VCaP (cell line): ENCODE measurements at regions not wholly inside any gene's neighbourhood (a gene's known extent, or its start where the extent isn't known, plus 50 kb on each side); places are given as distances from the start of the nearest gene placed in this dataset.

Experiments used
- H3K27ac ChIP-seq: fragments of 450-650 bp; 2 replicates; pipeline ENCODE4 v1.5.1; 2017
- CTCF ChIP-seq: fragments of 450-650 bp; conservative IDR thresholded peaks from 2 replicates; pipeline ENCODE4 v1.5.1; 2017; ENCODE audit warnings: mild to moderate bottlenecking, moderate library complexity

- TF ChIP-seq CTCF: no peak
- no peak overlapping the region for H3K27ac ChIP-seq
These were observed 263.7 kb downstream of the OMA1 start for GRCh38 chr1:58282623-58283387.

- no peak overlapping the region for H3K27ac ChIP-seq
- no peak for TF ChIP-seq CTCF
These were observed 280.3 kb downstream of the OMA1 start for GRCh38 chr1:58266242-58266641.

- no peak for TF ChIP-seq CTCF
These were observed 282.1 kb downstream of the OMA1 start for GRCh38 chr1:58264462-58264861.

GRCh38 chr1:58262702-58263101 lies 283.8 kb downstream of the OMA1 start:
- H3K27ac ChIP-seq: no peak overlapping the region
- TF ChIP-seq CTCF: no peak

More at GRCh38 chr1:58264462-58264861, 282.1 kb downstream of the OMA1 start:
- H3K27ac ChIP-seq: no peak overlapping the region

- no peak for TF ChIP-seq CTCF
- H3K27ac ChIP-seq: no peak overlapping the region
These were observed 288.4 kb downstream of the OMA1 start for GRCh38 chr1:58258082-58258481.

- no peak overlapping the region for H3K27ac ChIP-seq
- no peak for TF ChIP-seq CTCF
These were observed 289.5 kb downstream of the OMA1 start for GRCh38 chr1:58257003-58257402.

- H3K27ac ChIP-seq: no peak overlapping the region
- no peak for TF ChIP-seq CTCF
These were observed 290.0 kb downstream of the OMA1 start for GRCh38 chr1:58256546-58256945.
